ENCODE measurements at regions not wholly inside any gene's neighbourhood (a gene's known extent, or its start where the extent isn't known, plus 50 kb on each side); places are given as distances from the start of the nearest gene placed in this dataset.

GRCh38 chr6:125612345-125612846 lies 137.0 kb upstream of the HEY2 start:
- TF ChIP-seq CTCF (IDR thresholded peaks at IDR 0.05) (no peak), POLR2A (IDR thresholded peaks at IDR 0.05) (no peak)
